HG03025 (cell line): ENCODE measurements at regions not wholly inside any gene's neighbourhood (a gene's known extent, or its start where the extent isn't known, plus 50 kb on each side); places are given as distances from the start of the nearest gene placed in this dataset.
"Not testable (repeated sequence)": the region's sequence is repeated elsewhere in the genome, so short reads cannot be mapped to it uniquely, and the experiment has no call there.

Source experiments
- ATAC-seq: cut with Tn5 transposase; IDR thresholded peaks from one replicate; pipeline ENCODE4 v1.9.1; 2021; ENCODE audit warnings: mild to moderate bottlenecking, moderate library complexity; ENCODE audit not compliant: unreplicated experiment, low FRiP score

DNA sequence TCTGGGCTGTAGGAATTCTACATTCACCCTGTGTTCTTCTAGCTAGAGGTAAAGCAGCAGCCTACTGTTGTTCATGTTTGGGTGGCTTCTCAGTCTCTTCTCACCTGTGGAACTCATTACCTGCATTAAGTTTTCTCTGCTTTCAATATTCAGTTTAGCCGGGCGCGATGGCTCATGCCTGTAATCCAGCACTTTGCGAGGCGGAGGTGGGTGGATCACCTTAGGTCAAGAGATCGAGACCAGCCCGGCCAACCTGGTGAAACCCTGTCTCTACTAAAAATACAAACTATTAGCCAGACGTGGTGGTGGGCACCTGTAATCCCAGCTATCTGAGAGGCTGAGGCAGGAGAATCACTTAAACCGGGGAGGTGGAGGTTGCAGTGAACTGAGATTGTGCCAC lies 139.8 kb upstream of the UBE2E3 start:
- no peak for ATAC-seq

DNA sequence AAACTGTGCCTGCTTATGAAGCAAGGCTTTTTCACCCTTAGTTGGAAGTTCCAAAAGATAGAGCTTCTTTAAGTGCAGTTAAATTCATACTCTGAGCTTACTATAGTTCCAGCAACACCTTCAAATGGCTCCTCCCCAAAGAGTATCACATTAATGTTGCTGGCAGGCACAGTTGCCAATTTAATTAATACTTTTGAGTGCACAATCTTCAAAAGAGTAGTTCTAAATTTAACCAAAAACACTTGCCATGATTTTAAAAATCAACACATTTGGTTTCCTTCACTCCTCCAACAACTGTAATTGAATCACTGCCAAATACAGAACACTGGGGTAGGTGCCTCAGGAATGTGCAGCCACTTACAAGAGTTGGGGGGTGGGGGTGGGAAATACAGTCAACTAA lies 150.6 kb upstream of the UBE2E3 start:
- no peak for ATAC-seq

DNA sequence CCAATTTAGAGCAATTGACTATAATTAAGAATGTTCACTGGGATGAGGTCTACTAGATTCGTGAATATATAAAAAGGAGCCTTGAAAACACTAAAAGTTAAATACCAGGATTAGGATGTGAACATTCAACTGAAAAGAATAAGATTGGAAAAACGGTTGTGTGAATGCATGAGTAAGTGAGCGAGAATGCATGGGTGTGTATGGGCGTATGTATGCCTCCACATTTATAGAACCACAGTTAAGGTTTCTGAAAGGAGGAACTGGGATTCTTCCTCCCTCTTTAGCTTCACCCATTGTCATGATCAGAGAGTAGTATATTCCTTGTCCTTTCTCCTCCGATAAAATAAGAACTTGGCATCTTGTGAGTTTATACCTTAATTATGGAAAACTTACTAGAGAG lies 151.1 kb upstream of the UBE2E3 start:
- ATAC-seq = no peak

DNA sequence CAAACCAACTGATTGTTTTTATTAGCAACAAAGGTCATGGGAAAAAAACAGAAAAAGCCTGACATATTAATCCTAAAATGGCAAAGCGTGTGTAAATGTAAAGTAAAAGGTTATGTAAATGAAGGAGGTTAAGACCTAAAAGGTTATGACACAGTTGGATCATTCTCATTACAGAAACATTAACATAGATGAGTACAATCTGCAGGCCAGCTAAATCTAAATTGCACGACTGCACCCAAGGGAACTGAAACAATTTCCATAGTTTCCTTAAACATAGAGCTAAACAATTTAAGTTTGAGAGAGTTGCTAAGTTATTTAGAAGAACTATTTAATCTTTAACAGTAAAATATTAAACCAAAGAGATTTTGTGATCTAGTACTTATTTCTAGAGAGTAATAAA lies 151.6 kb upstream of the UBE2E3 start:
- no peak for ATAC-seq

DNA sequence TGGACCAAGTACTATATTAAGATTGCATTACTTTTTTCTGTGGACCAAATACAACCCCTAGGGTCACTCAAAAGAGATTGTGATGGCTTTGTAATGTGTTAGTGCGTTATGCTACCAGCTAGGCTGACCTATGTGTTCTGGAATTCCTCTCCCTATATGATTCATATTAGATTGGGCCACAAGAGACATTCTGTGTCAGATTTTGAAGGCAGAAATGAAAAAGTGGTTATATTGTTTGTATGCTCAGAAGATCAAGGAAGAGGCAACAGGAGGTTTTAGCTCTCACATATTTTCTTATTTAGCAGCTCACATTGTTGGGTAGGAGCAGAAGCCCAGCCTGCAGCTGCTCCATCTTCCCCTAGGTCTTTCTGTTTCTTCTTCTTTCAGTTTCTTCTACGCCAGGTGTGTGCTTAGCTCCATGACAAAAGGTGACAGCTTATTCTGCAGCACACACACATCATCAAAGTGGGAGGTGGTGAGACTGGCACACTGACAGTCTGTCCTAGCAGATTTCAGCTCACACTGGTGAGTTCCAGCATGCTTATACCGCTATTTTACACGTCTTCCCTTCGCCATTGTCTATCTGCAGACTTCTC lies 156.8 kb upstream of the UBE2E3 start:
- no peak for ATAC-seq

DNA sequence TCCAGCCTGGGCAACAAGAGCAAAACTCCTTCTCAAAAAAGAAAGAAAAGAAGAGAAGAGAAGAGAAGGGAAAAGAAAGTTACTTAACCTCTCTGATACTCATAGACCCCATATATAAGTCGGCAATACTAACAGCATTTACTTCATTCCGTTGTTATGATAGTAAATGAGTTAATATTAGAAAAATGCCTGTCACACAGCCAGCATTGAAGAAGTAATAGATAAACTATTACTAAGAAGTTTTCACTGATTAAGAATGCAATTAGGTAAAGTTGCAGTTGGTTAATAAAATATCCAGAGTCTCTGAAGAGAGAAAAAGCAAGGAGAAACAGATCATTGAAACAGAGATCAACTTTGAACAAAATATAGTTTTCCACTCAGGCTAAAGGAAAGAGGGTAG lies 161.3 kb upstream of the UBE2E3 start:
- no peak for ATAC-seq

DNA sequence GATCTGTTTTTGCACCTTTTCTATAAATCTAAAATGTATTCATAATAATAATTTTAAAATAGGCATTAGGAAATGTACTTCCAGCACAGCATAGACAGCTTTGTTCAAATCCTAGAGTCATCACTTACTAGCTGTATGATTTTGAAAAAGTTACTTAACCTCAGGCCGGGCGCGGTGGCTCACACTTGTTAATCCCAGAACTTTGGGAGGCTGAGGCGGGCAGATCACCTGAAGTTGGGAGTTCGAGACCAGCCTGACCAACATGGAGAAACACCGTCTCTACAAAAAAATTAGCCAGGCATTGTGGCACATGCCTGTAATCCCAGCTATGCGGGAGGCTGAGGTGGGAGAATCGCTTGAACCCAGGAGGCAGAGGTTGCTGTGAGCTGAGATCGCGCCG lies 161.7 kb upstream of the UBE2E3 start:
- not testable (repeated sequence) for ATAC-seq

DNA sequence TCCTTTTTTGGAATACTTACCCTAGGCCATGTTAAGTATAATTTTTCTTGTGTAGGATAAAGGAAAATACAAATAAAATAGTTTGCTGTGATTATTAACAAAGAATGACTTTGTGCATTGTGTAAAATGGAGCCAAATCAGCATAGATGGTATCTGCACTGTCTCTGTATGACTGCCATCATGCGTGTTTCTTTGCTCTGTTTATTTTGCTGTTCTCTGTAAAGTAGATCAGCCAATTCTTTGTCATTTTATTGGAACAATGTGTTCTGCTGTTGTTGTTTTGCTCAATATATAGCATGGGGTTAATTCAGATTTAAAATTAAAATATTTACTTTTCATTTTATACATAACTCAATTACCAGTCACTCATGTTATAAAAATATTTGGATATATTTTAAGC lies 181.3 kb upstream of the UBE2E3 start:
- no peak for ATAC-seq

DNA sequence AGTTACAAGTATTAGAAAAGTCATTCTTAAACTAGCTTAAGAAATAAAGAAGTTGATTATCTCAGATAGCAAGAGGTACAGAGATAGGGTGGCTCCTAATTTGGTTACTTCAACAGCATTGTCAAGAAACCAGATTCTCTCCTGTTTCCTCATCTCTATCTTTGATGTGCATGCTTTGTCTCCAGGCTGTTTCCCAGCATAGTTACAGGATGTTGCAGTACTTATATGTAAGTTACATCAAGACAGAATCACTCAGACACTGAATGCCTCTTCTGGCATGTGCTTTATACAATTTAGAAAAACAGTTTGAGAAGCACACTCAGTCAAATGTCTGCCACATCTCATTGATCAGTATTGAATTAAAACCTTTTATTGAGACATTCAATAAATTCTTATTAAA lies 189.5 kb upstream of the UBE2E3 start:
- ATAC-seq = no peak

DNA sequence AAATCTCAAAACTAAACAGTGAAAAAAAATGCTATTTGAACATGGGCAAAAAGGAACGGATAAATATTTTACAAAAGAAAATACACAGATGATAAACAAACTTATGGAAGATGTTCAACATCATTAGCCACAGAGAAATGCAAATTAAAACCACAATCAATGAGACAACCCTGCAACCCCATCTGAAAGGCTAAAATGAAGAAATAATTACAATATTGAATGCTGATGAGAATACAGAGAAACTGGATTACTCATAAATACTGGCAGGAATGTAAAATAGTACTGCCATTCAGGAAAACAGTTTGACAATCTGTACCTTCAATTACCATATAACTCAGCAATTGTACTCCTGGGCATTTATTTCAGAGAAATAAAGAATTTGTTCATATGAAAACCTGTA lies 193.1 kb upstream of the UBE2E3 start:
- no peak for ATAC-seq

DNA sequence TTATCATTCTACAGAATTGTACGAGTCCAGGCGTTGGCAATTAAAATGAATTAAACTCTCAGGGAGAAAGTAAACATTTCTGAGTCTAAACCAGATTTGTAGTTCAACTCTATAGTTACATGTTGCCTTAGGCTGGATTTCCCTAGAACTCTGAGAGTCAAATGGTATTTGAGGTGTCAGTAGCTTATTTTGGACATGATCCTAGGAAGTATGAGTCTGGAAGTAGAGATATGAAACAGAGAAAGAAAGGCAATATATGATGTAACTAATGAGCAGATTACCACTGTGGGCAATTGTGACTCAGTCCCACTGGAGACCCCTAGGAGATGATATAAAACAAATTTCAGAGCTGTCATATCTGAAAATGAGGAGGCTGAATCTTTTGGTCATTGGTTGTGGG lies 199.1 kb upstream of the UBE2E3 start:
- no peak for ATAC-seq

DNA sequence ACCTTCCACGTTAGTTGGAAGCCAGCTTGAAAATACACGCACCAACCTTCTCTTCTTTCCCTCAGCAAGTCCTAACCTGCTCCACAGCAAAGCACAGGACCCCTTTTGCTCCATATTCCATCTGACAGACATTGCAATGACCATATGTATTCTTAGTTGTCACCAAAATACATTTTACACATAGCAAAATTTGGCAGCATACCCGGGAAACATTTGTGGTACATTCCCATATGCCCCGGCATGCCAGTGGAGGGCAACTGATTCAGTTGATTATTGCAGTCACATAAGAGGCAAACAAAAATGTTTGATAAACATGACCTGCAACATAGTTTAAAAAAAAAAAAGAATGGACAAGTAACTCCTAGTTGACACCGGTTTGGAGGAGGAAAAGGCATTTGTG lies 202.1 kb upstream of the UBE2E3 start:
- no peak for ATAC-seq

DNA sequence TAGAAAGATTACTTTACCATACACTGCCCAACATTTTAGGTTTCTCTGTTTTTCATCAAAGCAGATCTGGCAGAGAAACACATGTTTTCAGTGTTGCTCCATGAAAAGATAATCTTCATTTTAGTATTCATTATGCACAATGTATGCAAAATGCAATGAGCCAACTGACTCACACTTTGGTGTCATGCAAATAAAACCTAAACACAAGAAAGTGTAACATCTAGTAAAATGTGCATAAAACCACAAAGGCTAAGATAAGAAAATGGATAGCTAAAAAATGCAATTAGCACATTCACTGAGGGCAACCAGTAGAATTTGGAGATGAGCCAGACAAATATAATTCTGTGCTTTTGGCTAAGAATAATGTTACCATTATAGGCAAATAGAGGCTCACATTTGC lies 203.5 kb upstream of the UBE2E3 start:
- ATAC-seq = no peak

DNA sequence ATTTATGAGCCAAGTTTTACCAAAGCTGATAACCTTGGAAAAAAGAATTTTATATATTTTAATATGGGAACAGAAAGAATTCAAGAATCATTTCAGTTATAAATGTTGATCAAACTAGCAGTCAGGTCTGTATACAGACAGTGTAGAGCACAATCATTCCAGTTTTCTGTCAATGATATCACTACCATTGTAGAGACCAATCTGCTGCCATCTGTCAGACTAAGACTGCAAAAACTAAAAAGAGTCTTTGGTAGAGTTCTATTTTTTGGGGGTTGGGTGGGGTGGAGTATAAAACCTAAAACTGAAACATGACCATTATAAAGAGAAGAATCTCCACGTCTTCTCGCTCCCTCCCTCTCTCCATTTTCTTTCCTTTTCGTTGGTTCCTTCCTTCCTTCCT lies 204.7 kb upstream of the UBE2E3 start:
- ATAC-seq = no peak

DNA sequence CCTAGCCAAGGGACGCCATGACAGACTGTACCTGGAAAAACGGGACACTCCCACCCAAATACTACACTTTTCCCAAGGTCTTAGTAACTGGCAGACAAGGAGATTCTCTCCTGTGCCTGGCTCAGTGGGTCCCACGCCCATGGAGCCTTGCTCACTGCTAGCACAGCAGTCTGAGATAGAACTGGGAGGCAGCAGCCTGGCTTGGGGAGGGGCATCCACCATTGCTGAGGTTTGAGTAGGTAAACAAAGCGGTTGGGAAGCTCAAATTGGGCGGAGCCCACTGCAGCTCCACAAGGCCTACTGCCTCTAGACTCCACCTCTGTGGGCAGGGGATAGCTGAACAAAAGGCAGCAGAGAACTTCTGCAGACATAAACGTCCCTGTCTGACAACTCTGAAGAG lies 215.1 kb upstream of the UBE2E3 start:
- not testable (repeated sequence) for ATAC-seq

DNA sequence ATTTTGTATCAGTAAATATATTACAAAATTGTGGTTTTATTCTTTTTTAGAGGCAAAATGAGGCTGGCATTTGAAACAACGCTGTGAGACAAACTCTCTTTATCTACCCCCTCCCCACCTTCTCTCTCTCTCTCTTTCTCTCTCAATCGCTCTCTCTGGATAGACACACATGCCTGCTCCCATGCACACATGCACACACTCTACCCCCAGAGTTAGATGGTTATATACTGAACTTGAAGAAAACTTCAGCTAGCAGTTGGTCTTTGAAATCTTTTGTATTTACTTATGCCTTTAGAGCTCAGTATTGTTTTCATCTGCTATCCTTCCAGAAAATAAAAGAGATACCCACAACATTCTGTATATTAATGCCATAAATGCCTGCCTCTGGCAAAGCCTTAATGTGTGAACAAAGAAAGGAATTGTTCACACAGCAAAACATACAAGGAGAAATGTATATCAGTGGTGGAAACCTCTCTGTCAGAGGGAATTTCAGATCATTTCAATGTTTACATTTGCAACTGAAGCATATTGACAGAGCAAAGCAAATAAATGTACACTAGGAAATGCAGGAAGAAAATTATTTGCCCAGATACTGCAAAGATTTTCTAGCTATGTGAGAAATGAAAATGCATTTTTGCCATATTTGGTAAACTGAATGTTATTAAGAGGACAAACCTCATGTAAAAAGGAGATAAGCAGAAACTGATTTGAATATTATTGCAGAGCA lies 217.0 kb upstream of the UBE2E3 start:
- no peak for ATAC-seq

DNA sequence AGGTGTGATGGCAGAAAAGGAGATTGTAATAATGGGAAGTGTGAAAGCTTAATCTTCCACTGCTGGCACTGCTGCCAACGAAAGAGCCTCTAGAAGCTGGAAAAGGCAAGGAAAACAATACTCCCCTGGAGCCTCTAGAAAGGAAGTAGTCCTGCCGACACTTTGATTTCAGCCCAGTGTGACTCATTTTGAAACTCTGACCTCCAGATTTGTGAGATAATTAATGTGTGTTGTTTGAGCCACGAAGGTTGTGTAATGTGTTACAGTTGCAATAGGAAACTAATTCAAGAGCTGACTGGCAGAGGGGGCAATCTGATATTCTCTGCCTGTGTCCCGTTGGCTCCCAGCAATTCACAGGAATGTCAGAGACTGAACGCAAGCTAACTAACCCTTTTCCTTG lies 219.2 kb upstream of the UBE2E3 start:
- ATAC-seq = no peak

DNA sequence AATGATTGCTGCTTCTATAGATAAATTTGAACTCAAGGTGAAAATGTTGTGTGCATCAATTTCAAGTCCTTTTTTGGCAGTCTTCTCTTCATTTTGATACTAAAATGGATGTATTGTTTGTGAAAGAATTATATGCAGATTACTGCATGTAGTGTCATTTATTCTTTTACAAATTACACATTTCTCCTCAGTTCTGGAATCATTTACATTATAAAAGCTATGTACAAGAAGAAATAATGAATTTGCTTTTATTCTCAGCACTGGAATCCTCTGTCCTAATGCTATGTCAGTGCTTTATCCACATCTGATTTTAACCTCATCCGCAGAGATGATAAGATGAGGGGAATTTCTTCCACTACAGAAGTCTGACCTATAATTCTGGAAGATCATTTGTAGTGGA lies 220.8 kb upstream of the UBE2E3 start:
- ATAC-seq = no peak

DNA sequence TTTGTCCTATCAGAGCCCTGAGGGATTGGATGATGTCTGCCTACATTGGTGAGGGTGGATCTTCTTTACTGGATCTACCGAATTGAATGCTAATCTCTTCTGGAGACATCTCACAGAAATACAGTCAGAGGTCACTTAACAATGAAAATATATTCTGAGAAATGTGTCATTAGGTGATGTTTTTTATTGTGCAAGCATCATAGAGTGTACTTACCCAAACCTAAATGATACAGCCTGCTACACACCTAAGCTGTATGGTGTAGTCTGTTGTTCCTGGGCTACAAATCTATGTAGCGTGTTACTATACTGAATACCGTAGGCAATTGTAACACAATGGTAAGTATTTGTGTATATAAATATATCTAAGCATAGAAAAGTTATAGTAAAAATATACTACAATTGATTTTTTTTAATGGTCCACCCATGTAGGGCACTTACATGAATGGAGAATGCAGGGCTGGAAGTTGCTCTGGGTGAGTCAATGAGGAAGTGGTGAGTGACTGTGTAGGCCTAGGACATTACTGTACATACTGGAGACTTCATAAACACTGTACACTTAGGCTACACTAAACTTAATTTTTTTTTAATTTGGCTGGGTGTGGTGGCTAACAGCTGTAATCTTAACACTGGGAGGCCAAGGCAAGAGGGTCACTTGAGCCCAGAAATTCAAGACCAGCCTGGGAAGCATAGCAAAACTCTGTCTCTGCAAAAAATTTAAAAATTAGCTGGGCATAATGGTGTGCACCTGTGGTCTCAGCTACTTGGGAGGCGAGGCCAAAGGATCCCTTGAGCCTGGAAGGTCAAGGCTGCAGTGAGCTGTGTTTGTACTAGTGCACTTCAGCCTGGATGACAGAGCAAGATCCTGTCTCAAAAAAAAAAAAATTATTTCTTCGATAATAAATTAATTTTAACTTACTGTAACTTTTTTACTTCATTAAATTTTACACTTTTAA lies 226.3 kb upstream of the UBE2E3 start:
- ATAC-seq = no peak

DNA sequence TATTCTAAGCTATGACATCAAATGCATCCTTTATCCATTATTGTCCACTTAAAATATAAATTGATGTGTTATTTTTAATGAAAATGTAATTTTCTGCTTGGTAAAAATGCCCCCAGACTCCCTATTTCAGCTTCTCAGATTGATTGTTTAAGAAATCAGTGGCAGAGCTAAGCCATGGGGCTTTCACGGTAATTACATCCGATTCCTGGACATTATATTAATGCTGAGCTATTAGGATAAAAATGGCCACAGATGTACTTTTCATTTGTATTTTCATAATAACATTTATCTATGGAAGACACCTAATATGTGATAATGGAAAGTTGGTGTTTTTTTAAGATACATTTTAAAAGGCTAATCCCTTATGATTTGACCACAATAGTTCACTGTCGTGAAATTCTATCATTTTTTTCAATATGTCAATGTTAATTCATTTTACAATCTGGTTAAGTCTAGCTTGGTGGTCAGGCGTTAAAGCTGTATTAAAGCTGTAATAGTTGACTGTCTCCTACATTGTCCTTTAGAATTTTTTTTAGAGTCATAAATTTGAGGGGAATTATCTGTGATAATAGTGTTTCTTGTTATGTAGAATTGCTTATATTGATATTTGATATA lies 229.0 kb upstream of the UBE2E3 start:
- no peak for ATAC-seq

DNA sequence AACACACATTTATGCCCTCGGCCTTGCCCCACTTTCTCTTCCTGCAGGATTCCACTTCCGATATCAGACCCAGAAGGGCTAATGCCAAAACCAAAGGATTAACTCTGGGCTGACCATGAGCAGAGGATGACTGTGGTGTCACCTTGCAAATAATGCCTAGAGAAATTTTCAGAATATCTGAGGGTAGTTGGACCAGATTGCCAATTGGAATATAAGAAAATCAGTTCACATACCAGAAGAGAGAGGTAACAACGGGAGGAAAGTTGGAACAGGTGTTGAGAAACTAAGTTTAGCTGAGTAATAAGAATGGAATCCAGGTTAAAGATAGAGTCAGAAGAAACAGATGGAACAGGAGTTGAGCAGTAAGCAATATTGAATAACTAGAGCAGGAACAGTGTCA lies 232.7 kb upstream of the UBE2E3 start:
- no peak for ATAC-seq
